GM12878 (cell line): ENCODE measurements at regions not wholly inside any gene's neighbourhood (a gene's known extent, or its start where the extent isn't known, plus 50 kb on each side); places are given as distances from the start of the nearest gene placed in this dataset.

Experiments used
- ATAC-seq: fragments of 200-7000 bp; cut with Tn5 transposase; 3 replicates; pipeline ENCODE4 v1.9.1; 2020; ENCODE audit warnings: mild to moderate bottlenecking, moderate library complexity
- BruUV-seq: library from RNA; stranded (reverse); fragments of 400-500 nt; replicated peaks from 2 replicates; lab custom pipeline; 2021; lab: Mats Ljungman, UMichigan
- CTCF ChIA-PET: fragments of 300-600 bp; sonication (Branson Sonifier 250); formaldehyde crosslinking; extraction: SDS; loops from one replicate; lab custom pipeline; 2021; ENCODE audit warnings: inconsistent platforms; lab: Yijun Ruan, JAX
- POLR2A ChIA-PET: fragments of 350-600 bp; formaldehyde crosslinking; extraction: SDS; loops from one replicate; lab custom pipeline; 2021; ENCODE audit warnings: inconsistent platforms; lab: Charles Lee
- RAD21 ChIA-PET: fragments of 300-600 bp; sonication (Branson Sonifier 250); formaldehyde crosslinking; loops from one replicate; lab custom pipeline; 2023; ENCODE audit warnings: antibody characterized with exemption; ENCODE audit not compliant: unreplicated experiment; lab: Charles Lee
- SMC1A ChIA-PET: fragments of 300-600 bp; sonication (Branson Sonifier 250); formaldehyde crosslinking; loops from one replicate; lab custom pipeline; 2023; ENCODE audit not compliant: unreplicated experiment, uncharacterized antibody; lab: Charles Lee
- DNase-seq: peaks from one replicate; pipeline ENCODE4 v3.0.0-alpha.2; 2011; ENCODE audit warnings: low read depth, low spot score
- FAIRE-seq: peaks from 3 replicates; lab custom pipeline; 2011; peaks lifted over from hg19 to GRCh38; lab: Jason Lieb, UNC
- H2AFZ ChIP-seq: 2 replicates; pipeline ENCODE4 v1.6.0; 2011; ENCODE audit warnings: low read depth, low read length, control low read depth; ENCODE audit not compliant: control insufficient read depth
- H3K27ac ChIP-seq: 2 replicates; pipeline ENCODE4 v1.5.1; 2011; ENCODE audit warnings: control low read depth; ENCODE audit not compliant: control insufficient read depth, insufficient read depth
- H3K27me3 ChIP-seq, 2 experiments: replicated peaks in 1 of 2; 2 replicates each; pipeline versions ENCODE4 v1.6.0 to v1.6.1; 2011; ENCODE audit warnings: low read length in 1 of 2; ENCODE audit not compliant: control insufficient read depth in 2 of 2, insufficient read depth in 2 of 2
- H3K36me3 ChIP-seq, 2 experiments: 2 replicates each; pipeline ENCODE4 v1.5.1; 2011; ENCODE audit warnings: low read length in 1 of 2; ENCODE audit not compliant: control insufficient read depth in 2 of 2, insufficient read depth in 2 of 2
- H3K4me1 ChIP-seq: 2 replicates; pipeline ENCODE4 v1.6.1; 2011; ENCODE audit warnings: mild to moderate bottlenecking, low read length, moderate library complexity, mixed read lengths; ENCODE audit not compliant: control insufficient read depth, insufficient read depth
- H3K4me2 ChIP-seq: 2 replicates; pipeline ENCODE4 v1.6.0; 2011; ENCODE audit warnings: control low read depth; ENCODE audit not compliant: control insufficient read depth, insufficient read depth
- H3K4me3 ChIP-seq: fragments of 200-600 bp; sonication (generic); 2 replicates; pipeline ENCODE4 v1.5.1; 2016
- H3K79me2 ChIP-seq: 2 replicates; pipeline ENCODE4 v1.6.0; 2011; ENCODE audit warnings: low read length; ENCODE audit not compliant: control insufficient read depth, insufficient read depth
- H3K9ac ChIP-seq: 2 replicates; pipeline ENCODE4 v1.8.0; 2011; ENCODE audit warnings: low read length, control low read depth, mixed read lengths; ENCODE audit not compliant: control insufficient read depth, insufficient read depth
- H3K9me3 ChIP-seq: replicated peaks from 3 replicates; pipeline ENCODE4 v1.5.1; 2011; ENCODE audit warnings: mild to moderate bottlenecking, low read length; ENCODE audit not compliant: control insufficient read depth, insufficient read depth
- H4K20me1 ChIP-seq: 2 replicates; pipeline ENCODE4 v1.6.0; 2011; ENCODE audit not compliant: control insufficient read depth, insufficient read depth
- CEBPB ChIP-seq, 2 experiments: fragments of 150-350 bp in 1 of 2; IDR thresholded peaks; 2 replicates each; pipeline ENCODE4 v1.6.1; 2012 to 2014; ENCODE audit warnings: low read depth in 2 of 2, low read length in 2 of 2, borderline replicate concordance in 1 of 2, inconsistent platforms in 1 of 2
- CHD2 ChIP-seq: IDR thresholded peaks from 2 replicates; pipeline ENCODE4 v1.6.1; 2011; ENCODE audit warnings: low read depth, low read length, improper control_type of control experiment, borderline replicate concordance
- ESRRA ChIP-seq: IDR thresholded peaks from 2 replicates; pipeline ENCODE4 v1.6.1; 2012; ENCODE audit warnings: mild to moderate bottlenecking, low read length, improper control_type of control experiment
- FOXK2 ChIP-seq: fragments of 450-650 bp; IDR thresholded peaks from 2 replicates; pipeline ENCODE4 v1.6.1; 2017; ENCODE audit warnings: mild to moderate bottlenecking, moderate library complexity
- GABPA ChIP-seq: IDR thresholded peaks from 2 replicates; pipeline ENCODE4 v1.6.1; 2014; ENCODE audit warnings: antibody characterized with exemption, low read depth, mild to moderate bottlenecking, inconsistent platforms
- MEF2B ChIP-seq: fragments of 450-650 bp; IDR thresholded peaks from 2 replicates; pipeline ENCODE4 v1.6.1; 2018; ENCODE audit warnings: mild to moderate bottlenecking, moderate library complexity; ENCODE audit not compliant: partially characterized antibody, poor library complexity, severe bottlenecking
- NFYB ChIP-seq: IDR thresholded peaks from 2 replicates; pipeline ENCODE4 v1.6.1; 2011; ENCODE audit warnings: low read depth, mild to moderate bottlenecking, low read length, improper control_type of control experiment, moderate library complexity; ENCODE audit not compliant: insufficient read depth
- POLR2AphosphoS2 ChIP-seq: IDR thresholded peaks from 2 replicates; pipeline ENCODE4 v1.6.1; 2011; ENCODE audit warnings: low read depth, mild to moderate bottlenecking, low read length, improper control_type of control experiment, moderate library complexity
- SPI1 ChIP-seq: IDR thresholded peaks from 2 replicates; pipeline ENCODE4 v1.6.1; 2011; ENCODE audit warnings: low read depth, mild to moderate bottlenecking, low read length, moderate library complexity, borderline replicate concordance; ENCODE audit not compliant: insufficient read depth
- YBX1 ChIP-seq: fragments of 450-650 bp; IDR thresholded peaks from 2 replicates; pipeline ENCODE4 v1.6.1; 2016; ENCODE audit warnings: antibody characterized with exemption
- WGBS: methylation state at CpG from one replicate; pipeline ENCODE4 v1.1.6; 2016; ENCODE audit warnings: low lambda C conversion rate; ENCODE audit not compliant: insufficient replicate concordance, insufficient coverage; ENCODE audit errors: missing lambda C conversion rate; 5-methylcytosine and 5-hydroxymethylcytosine counted together
- in situ Hi-C: fragments of 300-500 bp; cut with MboI; formaldehyde crosslinking; loops from 9 replicates; pipeline ENCODE4 v1.14.3; 2018; ENCODE audit warnings: mixed read lengths
- intact Hi-C: fragments of 100-400 bp; cut with micrococcal nuclease; formaldehyde crosslinking; loops from one replicate; pipeline ENCODE4 v1.14.2; 2022; ENCODE audit not compliant: unreplicated experiment
- TF ChIP-seq, protein P1 (sequence below): fragments of 450-650 bp; IDR thresholded peaks from 2 replicates; pipeline ENCODE4 v1.6.1; 2017; ENCODE audit warnings: mild to moderate bottlenecking, moderate library complexity
- TF ChIP-seq, protein P2 (sequence below): fragments of 150-350 bp; IDR thresholded peaks from 2 replicates; pipeline ENCODE4 v1.6.1; 2014; ENCODE audit warnings: mild to moderate bottlenecking, low read depth, low read length
- TF ChIP-seq, protein P3 (sequence below): IDR thresholded peaks from 2 replicates; pipeline ENCODE4 v1.6.1; 2012; ENCODE audit warnings: low read length, inconsistent platforms

DNA sequence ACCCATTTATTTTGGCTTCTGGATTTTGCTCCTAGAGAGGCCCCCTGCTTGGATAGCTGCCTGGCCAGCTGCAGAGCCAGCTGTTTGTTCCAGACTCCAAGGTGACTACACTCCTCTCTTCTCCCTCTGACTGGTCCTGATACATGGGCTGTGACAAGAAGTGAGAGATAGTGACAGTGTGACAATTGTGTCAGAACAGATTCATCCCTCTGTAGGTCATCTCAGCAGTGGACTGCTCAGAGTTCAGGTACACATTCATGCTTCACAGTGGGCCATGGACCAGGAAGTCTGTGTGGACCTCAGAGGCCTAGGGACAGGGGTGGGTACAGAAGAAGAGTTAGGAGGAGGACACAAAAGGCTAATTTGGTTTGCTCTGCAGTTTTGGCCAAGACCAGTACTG, 188.2 kb upstream of the MKLN1 start (continued):
- TF ChIP-seq SPI1 = no peak
- TF ChIP-seq, all 136 proteins: peak for 0

DNA sequence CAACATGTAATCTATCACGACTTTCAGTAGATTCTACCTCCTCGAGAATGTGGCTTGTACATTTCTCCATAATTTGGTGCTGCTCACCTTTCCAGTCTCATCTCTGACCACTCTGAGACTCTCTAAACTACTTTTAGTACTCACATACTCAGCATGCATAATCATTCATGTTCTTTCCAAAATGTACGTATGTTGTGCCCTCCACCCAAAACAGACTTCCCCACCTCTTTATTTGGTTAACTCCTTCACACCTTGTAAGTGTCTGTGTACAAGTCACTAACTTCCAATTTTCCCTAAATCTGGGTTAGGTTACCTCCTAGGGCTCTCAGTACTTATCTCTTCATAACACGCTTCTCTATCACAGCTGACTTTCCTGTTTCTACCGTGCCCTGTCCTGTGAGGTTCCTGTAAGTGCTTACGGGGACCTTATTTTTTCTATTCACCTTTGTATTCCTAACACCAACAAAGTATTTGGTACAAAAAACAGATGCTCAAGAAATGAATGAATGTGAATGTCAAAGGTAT, 186.2 kb upstream of the MKLN1 start:
- FAIRE-seq = no peak
- no peak for ATAC-seq
- 69% methylated on average over 6 of the region's 6 CpGs for WGBS
- POLR2A ChIA-PET = no interaction called here
- Histone ChIP-seq H3K27me3 (no peaks in the 10 kb centered on the region), H3K79me2 (no peaks in the 10 kb centered on the region), H3K4me2 (no peak overlapping the region), H4K20me1 (no peaks in the 10 kb centered on the region), H3K4me3 (no peak overlapping the region), H3K9ac (no peak overlapping the region), H3K36me3 (no peaks in the 10 kb centered on the region), H3K9me3 (no peaks in the 10 kb centered on the region; the same call in 2 of the 3 replicates), H3K4me1 (no peaks in the 10 kb centered on the region), H2AFZ (no peak overlapping the region), H3K27ac (no peak overlapping the region)
- in situ Hi-C loops = no loop called here
- intact Hi-C loops = no loop called here
- DNase-seq = no peak
- CTCF ChIA-PET = no interaction called here
- no TSS peak for BruUV-seq
- TF ChIP-seq YBX1 = no peak
- TF ChIP-seq, protein P1, sequence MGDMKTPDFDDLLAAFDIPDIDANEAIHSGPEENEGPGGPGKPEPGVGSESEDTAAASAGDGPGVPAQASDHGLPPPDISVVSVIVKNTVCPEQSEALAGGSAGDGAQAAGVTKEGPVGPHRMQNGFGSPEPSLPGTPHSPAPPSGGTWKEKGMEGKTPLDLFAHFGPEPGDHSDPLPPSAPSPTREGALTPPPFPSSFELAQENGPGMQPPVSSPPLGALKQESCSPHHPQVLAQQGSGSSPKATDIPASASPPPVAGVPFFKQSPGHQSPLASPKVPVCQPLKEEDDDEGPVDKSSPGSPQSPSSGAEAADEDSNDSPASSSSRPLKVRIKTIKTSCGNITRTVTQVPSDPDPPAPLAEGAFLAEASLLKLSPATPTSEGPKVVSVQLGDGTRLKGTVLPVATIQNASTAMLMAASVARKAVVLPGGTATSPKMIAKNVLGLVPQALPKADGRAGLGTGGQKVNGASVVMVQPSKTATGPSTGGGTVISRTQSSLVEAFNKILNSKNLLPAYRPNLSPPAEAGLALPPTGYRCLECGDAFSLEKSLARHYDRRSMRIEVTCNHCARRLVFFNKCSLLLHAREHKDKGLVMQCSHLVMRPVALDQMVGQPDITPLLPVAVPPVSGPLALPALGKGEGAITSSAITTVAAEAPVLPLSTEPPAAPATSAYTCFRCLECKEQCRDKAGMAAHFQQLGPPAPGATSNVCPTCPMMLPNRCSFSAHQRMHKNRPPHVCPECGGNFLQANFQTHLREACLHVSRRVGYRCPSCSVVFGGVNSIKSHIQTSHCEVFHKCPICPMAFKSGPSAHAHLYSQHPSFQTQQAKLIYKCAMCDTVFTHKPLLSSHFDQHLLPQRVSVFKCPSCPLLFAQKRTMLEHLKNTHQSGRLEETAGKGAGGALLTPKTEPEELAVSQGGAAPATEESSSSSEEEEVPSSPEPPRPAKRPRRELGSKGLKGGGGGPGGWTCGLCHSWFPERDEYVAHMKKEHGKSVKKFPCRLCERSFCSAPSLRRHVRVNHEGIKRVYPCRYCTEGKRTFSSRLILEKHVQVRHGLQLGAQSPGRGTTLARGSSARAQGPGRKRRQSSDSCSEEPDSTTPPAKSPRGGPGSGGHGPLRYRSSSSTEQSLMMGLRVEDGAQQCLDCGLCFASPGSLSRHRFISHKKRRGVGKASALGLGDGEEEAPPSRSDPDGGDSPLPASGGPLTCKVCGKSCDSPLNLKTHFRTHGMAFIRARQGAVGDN = no peak
- TF ChIP-seq, protein P2, sequence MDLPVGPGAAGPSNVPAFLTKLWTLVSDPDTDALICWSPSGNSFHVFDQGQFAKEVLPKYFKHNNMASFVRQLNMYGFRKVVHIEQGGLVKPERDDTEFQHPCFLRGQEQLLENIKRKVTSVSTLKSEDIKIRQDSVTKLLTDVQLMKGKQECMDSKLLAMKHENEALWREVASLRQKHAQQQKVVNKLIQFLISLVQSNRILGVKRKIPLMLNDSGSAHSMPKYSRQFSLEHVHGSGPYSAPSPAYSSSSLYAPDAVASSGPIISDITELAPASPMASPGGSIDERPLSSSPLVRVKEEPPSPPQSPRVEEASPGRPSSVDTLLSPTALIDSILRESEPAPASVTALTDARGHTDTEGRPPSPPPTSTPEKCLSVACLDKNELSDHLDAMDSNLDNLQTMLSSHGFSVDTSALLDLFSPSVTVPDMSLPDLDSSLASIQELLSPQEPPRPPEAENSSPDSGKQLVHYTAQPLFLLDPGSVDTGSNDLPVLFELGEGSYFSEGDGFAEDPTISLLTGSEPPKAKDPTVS = no peak
- no peak for TF ChIP-seq POLR2AphosphoS2
- no peak for TF ChIP-seq FOXK2
- TF ChIP-seq CHD2 = no peak
- TF ChIP-seq MEF2B = no peak
- TF ChIP-seq GABPA = no peak
- TF ChIP-seq, protein P3, sequence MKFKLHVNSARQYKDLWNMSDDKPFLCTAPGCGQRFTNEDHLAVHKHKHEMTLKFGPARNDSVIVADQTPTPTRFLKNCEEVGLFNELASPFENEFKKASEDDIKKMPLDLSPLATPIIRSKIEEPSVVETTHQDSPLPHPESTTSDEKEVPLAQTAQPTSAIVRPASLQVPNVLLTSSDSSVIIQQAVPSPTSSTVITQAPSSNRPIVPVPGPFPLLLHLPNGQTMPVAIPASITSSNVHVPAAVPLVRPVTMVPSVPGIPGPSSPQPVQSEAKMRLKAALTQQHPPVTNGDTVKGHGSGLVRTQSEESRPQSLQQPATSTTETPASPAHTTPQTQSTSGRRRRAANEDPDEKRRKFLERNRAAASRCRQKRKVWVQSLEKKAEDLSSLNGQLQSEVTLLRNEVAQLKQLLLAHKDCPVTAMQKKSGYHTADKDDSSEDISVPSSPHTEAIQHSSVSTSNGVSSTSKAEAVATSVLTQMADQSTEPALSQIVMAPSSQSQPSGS = no peak
- TF ChIP-seq ESRRA = no peak
- TF ChIP-seq NFYB = no peak
- TF ChIP-seq CEBPB (IDR thresholded peaks at IDR 0.05; ENCODE audit: borderline replicate concordance in 1 of 2, low read depth in 2 of 2, low read length in 2 of 2) = no peak
- RAD21 ChIA-PET = no interaction called here
- SMC1A ChIA-PET = no interaction called here
